T-helper 1 cell treated with Interleukin-12 subunit alpha and Interleukin-12 subunit beta and Interleukin-4 antibody, amounts not matched to agents 30 ng/mL and 1 ng/mL, for 36 hours (primary cell): ENCODE measurements at regions not wholly inside any gene's neighbourhood (a gene's known extent, or its start where the extent isn't known, plus 50 kb on each side); places are given as distances from the start of the nearest gene placed in this dataset.
"Not testable (repeated sequence)": the region's sequence is repeated elsewhere in the genome, so short reads cannot be mapped to it uniquely, and the experiment has no call there.

ENCODE experiments used
- intact Hi-C: fragments of 100-400 bp; cut with micrococcal nuclease; formaldehyde crosslinking; loops from one replicate; pipeline ENCODE4 v1.15.1; 2024

DNA sequence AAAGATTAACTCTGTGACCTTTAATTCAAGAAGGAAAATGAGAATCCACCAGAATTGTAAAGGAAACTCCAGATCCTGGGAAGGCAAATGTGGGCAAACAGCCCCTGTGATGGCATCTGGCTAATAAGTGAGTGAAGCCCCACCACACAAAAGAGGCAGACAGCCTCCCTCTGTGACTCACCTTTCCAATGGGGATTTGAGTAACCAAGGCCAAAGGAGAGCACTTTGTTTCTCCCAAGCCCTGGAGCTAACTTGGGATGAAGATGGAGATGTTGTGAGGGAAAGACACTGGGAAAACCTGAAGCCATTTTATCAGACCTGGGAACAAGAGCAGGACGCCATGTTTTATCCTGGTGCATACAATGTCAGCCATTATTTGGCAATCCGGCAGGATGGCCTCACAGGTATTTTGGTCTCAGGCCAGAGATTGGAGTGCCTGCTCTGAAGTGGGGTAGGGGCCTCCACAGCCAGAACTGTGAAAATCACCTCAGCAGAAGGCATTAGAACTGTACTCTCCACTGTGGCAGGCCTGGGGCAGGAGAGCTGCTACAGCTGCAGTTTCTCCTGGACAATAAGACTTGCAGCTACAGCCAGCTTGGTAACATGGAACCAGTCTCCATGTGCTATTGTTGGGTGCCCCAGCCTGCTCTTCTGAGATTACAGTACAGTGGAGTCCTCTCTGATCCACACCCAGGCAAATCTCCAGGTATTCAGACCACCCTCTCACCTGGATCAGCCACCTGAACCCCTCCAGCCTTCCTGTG lies 96.6 kb upstream of the PCED1B start:
- intact Hi-C loops, result loop anchor here (5.0 kb wide), 3 partner anchors 306 to 831 kb away; no protein-coding TSS in a partner anchor

DNA sequence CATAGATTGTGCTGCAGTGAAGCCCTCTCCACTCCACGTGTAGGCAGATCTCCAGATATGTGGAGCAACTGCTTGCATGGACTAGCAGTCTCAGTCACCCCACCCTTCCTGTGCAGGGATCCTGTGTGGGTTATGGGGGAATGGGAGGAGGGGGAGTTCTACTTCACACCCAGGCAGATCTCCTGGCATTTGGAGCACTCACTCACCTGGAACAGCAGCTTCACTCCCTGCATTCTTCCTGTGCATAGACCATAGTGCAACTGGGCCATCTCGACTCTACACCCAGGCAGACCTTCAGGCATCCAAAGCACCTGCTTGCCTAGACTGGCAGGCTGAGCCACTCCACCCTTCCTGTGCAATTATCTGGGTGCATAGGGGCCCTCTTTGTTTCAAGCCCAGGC lies 96.0 kb upstream of the PCED1B start:
- intact Hi-C loops, result loop anchor here (5.0 kb wide), 3 partner anchors 306 to 831 kb away; no protein-coding TSS in a partner anchor

DNA sequence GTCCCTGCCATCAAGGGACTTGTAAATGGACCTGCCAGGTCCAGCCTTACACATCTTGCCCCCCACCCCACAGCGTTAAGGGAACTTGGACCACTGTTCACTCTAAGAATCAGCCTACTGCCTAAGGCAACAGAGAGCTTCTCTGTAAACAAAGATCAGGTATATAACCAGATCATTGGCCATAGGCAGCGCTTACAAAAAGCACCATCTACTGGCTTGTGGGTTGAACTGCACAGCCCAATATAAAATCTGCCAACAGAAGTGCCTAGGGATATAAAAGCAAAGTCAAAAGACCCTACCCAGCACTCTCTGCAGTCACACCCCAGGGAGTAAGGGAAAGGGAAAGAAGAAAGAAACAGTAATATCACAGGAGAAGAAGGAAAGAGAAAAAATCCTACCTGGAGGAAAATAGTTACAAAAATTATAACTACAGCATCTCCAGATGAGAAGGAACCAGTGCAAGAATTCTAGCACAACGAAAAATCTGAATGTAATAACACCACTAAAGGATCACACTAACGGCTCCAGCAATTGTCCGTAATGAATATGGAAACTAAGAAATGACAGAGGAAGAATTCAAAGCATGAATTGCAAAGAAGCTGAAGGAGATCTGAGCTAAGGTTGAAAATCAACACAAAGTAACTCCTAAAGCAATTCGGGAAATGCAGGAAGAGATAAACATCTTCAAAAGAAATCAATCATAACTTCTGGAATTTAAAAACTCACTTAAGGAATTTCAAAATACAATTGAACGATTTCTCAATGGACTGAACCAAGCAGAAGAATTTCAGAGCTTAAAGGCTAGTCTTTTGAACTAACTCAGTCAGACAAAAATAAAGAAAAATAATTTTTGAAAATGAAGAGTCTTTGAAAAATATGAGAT lies 95.2 kb upstream of the PCED1B start:
- intact Hi-C loops, result loop anchor here (1.0 to 5.0 kb wide), 6 partner anchors 307 to 912 kb away; no protein-coding TSS in a partner anchor

DNA sequence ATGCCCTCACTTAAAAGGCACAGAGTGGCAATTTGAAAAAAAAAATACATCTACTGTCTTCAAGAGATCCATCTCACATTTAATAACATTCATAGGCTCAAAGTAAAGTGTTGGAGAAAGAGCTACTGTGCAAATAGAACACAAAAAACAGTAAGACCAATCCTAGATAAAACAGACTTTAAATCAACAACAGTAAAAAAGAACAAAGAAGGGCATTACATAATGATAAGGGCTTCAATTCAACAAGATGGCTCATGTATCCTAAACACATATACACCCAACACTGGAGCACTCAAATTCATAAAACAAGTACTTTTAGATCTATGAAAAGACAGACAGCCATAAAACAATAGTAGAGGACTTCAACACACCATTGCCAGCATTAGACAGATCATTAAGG lies 93.6 kb upstream of the PCED1B start:
- intact Hi-C loops, result no loop called here

DNA sequence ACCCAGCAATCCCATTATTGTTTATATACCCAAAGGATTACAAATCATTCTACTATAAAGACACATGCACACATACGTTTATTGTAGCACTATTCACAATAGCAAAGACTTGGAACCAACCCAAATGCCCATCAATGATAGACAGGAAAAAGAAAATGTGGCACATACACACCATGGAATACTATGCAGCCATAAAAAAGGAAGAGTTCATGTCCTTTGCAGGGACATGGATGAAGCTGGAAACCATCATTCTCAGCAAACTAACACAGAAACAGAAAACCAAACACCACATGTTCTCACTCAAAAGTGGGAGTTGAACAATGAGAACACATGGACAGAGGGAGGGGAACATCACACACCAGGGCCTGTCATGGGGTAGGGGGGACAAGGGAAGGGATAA lies 91.3 kb upstream of the PCED1B start:
- intact Hi-C loops, result not testable (repeated sequence)

DNA sequence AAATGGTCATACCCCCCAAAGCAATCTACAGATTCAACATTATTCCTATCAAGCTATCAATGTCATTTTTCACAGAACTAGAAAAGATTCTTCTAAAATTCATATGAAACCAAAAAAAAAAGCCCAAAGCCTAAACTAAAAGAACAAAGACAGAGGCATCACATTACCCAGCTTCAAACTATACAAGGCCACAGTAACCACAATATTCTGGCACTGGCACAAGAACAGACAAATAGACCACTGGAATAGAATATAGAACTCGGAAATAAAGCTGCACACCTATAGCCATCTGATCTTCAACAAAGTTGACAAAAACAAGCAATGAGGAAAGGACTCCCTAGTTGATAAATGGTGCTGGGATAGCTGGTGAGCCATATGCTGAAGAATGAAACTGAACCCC lies 89.2 kb upstream of the PCED1B start:
- intact Hi-C loops, result no loop called here

DNA sequence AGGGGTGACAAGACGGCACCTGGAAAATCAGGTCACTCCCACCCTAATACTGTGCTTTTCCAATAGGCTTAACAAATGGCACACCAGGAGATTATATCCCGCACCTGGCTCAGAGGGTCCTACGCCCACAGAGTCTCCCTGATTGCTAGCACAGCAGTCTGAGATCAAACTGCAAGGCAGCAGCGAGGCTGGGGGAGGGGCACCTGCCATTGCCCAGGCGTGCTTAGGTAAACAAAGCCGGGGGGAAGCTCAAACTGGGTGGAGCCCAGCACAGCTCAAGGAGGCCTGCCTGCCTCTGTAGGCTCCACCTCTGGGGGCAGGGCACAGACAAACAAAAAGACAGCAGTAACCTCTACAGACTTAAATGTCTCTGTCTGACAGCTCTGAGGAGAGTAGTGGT lies 87.4 kb upstream of the PCED1B start:
- intact Hi-C loops, result not testable (repeated sequence)

DNA sequence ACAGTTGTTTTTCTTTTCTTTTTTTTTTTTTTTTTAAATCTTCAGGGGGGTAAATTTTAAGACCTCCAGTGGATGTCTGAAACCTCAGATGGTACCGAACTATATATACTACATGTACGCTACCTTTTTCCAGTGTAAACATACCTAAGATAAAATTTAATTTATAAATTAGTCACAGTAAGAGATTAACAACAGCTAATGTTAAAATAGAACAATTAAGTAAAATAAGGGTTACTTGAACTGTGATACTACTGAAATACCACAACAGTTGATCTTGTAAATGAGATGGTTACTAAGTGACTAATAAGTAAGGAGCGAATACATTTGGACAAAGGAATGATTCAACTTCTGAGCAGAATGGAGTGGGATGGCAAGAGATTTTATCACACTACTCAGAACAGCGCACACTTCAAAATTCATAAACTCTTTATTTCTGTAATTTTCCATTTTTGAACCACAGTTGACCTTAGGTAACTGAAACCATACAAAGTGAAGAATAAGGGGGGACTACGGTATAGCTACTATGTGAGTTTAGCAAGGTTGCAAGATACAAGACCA lies 80.5 kb upstream of the PCED1B start:
- intact Hi-C loops, result no loop called here

DNA sequence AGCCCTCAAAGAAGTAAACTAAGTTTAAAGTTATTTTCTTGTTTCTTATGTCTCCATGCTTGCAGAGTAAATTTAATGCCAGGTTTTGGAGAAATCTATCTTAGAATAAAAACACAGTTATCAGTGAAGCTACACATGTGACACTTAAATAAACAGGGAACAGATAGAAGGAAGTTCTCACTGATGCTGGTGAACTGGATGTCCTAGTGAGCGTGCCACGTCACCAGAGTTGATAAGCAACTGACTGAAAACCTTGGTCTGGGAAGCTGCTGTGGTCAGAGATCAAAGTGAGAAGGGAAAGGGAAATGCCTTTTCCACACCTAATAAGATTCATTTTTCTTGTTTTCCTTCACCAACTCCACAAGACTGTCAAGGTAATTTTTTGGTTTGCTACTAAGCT lies 74.8 kb upstream of the PCED1B start:
- intact Hi-C loops, result no loop called here

DNA sequence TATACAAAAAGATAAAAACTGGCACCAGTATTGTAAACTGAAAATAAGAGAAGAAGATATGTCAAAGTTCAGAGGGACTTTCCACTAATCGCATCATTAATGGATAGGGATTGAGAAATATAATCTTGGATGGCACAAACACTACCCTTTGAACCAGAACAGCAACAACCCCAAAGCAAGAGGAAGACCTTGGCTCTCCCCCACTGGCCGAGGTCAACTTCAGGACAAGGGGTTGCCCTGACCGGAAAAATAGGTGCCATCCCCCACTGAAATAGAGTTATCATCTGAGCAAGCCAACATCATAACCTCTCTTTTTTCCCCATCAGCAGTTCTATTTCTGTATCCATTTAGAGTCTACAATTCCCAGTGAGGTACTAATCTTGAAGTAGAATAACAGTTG lies 72.4 kb upstream of the PCED1B start:
- intact Hi-C loops, result no loop called here

DNA sequence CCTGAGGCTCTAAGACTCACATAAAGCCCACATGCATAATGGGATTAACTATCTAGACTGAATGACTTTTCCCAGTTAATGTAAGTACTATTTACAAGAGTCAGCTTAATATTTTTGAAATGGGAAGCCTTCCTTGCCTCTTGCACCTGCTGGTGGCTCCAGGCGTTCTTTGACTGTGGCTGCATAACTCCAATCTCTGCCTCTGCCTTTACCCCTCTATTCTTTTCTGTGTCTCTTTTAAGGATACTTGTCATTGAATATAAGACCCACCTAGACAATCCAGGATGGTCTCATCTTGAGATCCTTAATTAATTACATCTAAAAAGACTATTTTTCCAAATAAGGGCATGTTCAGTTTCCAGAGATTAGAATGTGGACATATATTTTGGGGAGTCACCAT lies 66.9 kb upstream of the PCED1B start:
- intact Hi-C loops, result no loop called here

DNA sequence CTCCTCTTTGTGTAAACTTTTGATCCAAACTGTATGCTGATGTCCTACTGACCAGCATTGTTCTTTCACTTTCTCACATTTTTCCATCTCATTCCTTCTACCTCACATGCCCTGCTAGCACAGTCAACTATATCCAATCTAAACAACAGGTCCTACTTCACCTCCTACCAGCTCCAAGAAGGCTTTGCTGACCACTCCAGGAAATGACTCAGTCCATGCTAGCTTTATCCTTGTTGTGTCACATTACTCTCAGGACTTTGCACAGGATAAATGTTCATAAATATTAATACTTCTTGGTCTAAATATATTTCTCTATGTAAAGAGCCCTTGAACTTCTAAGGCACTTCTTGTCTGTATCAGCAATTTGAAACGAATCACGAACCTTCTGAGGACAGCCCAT lies 64.9 kb upstream of the PCED1B start:
- intact Hi-C loops, result no loop called here

DNA sequence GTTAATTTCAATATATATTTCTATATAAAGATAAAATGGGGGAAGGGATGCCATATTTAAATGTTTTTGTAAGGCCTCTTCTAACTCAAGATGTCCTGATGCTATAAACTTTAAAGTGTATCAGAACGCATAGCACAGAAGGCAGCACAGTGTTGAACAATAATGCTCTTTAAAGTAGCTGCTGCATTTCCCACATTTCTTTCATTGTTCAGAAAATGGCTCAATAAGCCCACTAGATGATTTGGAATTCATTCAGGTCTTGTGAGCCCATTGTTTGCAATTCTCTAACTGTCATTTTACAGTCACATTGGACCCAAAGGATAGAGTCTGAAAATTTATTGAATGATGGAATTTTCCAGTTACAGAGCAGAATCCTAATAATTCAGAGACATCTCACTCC lies 64.0 kb upstream of the PCED1B start:
- intact Hi-C loops, result no loop called here

DNA sequence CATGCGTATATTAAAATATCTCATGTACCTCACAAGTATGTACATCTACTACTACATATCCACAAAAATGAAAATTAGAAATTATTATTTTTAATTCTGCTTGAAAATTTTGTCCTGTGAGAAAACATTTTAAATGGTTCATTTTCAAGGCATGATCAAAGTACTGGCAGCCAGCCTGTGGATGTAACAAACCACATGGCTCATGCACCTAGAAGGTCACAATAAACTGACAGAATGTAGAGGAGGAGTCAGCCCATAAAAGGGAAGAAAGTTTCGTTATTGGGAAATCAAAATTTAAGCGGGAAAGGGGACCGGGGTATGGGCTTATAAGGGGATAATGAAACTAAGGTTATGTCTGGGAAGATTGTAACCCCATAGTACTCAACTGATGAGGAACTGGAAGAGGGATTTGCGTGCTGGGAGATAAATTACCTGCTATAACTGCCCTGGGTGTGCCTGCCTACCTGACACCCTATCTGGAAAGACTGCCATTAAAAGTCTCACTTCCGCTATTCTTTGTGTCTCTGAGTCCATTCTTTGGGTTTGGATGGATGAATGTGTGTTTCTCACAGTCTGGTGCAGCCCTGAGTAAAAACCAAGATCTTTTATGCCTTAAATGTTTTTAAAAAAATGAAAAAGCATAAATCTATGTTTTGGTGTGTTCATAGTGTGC lies 62.2 kb upstream of the PCED1B start:
- intact Hi-C loops, result no loop called here

DNA sequence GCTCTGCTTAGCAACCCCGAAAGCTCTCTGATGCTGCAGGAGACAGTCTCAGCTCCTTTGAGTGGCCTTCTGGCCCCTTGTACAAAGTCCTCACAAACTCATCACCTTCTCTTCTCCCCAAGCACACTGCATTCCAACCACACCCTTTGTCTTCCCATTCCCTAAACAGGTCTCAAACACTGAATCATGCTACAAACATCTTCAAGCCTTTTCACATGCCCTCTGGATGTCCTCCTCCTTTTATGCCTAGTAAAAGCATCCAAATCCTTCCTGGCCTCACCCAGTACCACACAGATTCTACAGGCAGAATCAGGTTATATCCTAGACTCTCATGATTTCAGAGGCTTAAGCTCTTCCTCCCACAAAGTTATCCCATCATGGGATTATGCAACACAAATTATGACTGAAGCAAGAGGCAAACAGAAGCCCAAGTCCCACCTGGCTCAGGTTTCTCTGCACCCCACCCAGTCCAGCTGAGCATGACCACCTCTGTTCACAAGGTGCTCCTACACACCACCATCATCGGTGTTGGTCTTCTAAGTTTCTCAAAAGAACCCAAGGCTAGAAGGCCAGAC lies 61.4 kb upstream of the PCED1B start:
- intact Hi-C loops, result no loop called here

DNA sequence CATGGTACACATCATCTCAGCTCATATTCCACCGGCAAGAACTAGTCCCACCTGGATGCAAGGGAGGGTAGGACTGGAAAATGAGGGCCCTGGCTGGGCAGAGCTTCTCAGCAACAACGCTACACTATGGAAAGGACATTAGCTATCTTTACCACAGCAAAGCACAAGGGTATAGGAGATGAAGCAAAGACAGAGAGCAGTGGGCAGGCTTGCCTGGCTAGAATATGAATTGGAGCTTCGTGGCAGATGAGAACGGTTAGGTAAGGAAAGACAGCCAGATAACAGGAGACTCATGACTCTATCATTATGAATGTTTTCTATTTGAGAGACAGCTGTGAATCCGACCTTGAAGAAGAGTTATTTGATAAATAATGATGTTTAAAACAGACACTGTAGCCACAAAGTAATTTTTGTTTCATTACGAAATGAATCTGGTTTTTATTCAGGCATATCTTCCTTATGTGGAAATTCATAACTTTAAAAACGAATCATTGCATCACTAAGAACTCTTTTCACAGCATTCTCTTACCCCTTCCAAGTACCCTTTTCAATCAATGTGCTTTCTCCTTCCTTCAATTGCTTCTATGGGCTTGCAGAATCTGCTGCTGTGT lies 59.1 kb upstream of the PCED1B start:
- intact Hi-C loops, result loop anchor here (2.0 kb wide), 2 partner anchors 346 to 1030 kb away; partner anchors contain the start of gene SCAF11

DNA sequence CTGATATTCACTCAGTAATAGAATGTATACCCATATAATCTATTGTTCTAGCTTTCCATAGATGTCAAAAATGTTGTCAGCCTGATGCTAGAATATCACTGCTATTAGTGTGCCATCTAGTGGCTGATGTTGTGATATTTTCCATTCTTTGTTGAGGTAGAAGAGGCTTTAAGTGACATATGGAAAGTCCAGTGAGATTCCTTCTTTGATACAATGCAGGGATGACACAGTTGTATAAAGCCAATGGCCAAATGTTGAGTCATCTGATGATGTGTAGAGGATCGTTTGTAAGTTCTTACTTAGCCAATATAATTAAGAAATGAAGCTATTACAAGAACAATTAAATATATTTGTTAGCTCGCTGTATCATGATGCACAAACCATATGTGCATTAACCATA lies 58.1 kb upstream of the PCED1B start:
- intact Hi-C loops, result loop anchor here (1.0 to 2.0 kb wide), 6 partner anchors 346 to 1030 kb away; partner anchors contain the start of gene SCAF11

DNA sequence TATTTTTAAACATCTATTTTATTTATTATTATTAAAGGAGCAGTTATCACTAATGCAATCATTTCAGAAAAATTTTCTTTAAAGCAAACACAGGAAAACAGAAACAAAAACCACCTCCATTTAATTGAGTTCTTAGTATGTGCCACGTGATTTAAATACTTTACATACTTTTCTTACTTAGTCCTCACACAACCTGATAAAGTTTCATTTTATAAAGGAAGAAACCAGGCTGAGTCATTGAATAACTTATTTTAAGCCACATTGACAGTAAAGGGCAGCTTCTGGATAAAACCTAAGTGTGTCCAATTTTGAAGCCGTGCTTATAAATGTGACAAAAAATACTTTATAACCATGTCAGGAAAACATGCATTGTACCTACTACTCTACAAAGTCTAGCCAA lies 57.1 kb upstream of the PCED1B start:
- intact Hi-C loops, result no loop called here

DNA sequence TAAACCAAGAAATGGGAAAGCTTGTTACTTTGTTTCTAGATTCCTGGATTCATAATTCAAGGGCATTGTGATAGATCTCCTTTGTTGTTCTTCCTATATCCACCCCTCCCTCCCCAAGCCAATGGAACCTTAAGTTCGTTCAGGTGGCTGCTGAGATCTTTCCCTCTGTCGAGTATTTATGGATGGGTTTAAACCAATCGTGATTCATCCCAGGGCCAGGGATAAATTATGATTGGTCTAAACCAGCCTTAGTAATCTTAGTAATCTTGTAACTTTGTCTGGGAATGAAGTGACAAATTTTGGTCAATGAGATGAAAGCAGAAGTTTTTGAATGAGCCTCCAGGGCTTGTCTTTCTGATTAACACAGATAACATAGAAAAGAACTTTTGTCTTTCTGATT lies 56.1 kb upstream of the PCED1B start:
- intact Hi-C loops, result no loop called here

DNA sequence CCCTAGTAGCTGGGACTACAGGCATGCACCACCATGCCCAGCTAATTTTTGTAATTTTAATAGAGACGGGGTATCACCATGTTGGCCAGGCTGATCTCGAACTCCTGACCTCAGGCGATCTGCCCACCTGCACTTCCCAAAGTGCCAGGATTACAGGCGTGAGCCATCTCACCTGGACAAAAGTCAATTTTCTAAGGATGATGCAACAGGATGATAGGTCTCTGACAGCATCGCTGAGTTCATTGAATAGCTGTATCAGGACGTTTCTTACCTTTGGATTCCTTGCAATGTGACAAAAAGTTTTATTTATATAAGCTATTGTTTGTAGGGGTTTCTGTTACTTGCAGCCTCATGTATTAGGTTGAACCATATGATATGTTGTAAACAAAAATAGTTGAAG lies 55.5 kb upstream of the PCED1B start:
- intact Hi-C loops, result no loop called here

DNA sequence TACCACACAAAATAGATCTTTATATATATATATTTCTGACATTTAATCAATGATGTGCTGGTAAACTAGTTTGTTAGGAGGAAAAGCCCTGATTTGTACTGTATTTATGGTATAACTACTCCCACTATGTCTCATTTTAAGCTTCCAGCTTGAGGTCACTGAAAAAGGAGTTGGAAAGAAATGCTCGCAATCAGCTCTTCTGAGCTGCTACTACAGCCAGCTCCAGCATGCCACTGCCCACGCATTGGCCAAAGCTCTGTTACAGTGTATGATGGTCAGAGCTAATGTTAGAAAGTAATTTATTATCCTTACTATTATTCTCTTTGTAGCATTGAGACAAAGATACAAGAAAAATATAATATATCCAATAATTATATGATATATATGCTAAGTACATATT lies 55.0 kb upstream of the PCED1B start:
- intact Hi-C loops, result no loop called here
